Adrenal gland (tissue), 9 donors: ENCODE measurements at regions not wholly inside any gene's neighbourhood (a gene's known extent, or its start where the extent isn't known, plus 50 kb on each side); places are given as distances from the start of the nearest gene placed in this dataset.

Experiments
- DNase-seq, 7 donors: peaks; one replicate each; pipeline ENCODE4 v3.0.0-alpha.2; 2019 to 2020
- H3K27ac ChIP-seq, 5 donors: fragments of 200-600 bp; sonication (generic) in 4 of 5; 1 replicate in 3 of 5; 2 replicates in 2 of 5; pipeline versions ENCODE4 v1.5.1 to v1.8.0; 2016 to 2020; ENCODE audit warnings: mild to moderate bottlenecking in 1 of 5
- H3K27me3 ChIP-seq: fragments of 200-600 bp; 2 replicates; pipeline ENCODE4 v1.8.0; 2021
- H3K36me3 ChIP-seq, 2 donors: fragments of 200-600 bp; replicated peaks in 1 of 2; 1 replicate in 1 of 2; 2 replicates in 1 of 2; pipeline versions ENCODE4 v1.5.1 to v1.8.0; 2018 to 2022
- H3K4me1 ChIP-seq, 2 donors: fragments of 200-600 bp; replicated peaks in 1 of 2; 1 replicate in 1 of 2; 2 replicates in 1 of 2; pipeline versions ENCODE4 v1.5.1 to v1.8.0; 2018 to 2021
- H3K4me3 ChIP-seq, 4 donors: fragments of 200-600 bp; sonication (generic) in 3 of 4; one replicate each; pipeline ENCODE4 v1.5.1; 2016 to 2018
- H3K9me3 ChIP-seq, 3 donors: fragments of 200-600 bp; sonication (generic) in 1 of 3; replicated peaks in 1 of 3; 1 replicate in 2 of 3; 2 replicates in 1 of 3; pipeline versions ENCODE4 v1.5.1 to v1.8.0; 2016 to 2021
- POLR2A ChIP-seq, 2 donors: fragments of 450-650 bp; IDR thresholded peaks; one replicate each; pipeline ENCODE4 v1.6.1; 2017; ENCODE audit warnings: antibody characterized with exemption in 2 of 2, mild to moderate bottlenecking in 2 of 2, moderate library complexity in 1 of 2
- WGBS, 4 donors: extraction: QIAGEN DNeasy Blood & Tissue Kit in 2 of 4; methylation state at CpG; one replicate each; pipeline versions ENCODE4 v1.1.5 to v1.1.7; 2013 to 2017; 5-methylcytosine and 5-hydroxymethylcytosine counted together
- intact Hi-C, 2 donors: fragments of 100-400 bp; cut with DNase I; formaldehyde crosslinking; loops; one replicate each; pipeline versions ENCODE4 v1.14.1 to v1.15.0; 2022 to 2023
- TF ChIP-seq, protein P1 (sequence below), 6 experiments: fragments of 450-650 bp in 4 of 6; fragments of 200-600 bp in 2 of 6; sonication (generic) in 1 of 6; IDR thresholded peaks; 1 replicate in 5 of 6; 2 replicates in 1 of 6; pipeline versions ENCODE4 v1.5.1 to v1.8.0; 2016 to 2021; ENCODE audit warnings: antibody characterized with exemption in 6 of 6, mild to moderate bottlenecking in 2 of 6, moderate library complexity in 1 of 6
- donor health status: healthy with polysubstance abuse.
- donor health status: Bipolar disorder and iron deficiency.
- donor health status: DM: yes; HTN: yes; CAD: no.
- donor health status: DM: no; HTN: no; CAD: no.
- donor health status: DM: no; HTN: no; CAD: no.

DNA sequence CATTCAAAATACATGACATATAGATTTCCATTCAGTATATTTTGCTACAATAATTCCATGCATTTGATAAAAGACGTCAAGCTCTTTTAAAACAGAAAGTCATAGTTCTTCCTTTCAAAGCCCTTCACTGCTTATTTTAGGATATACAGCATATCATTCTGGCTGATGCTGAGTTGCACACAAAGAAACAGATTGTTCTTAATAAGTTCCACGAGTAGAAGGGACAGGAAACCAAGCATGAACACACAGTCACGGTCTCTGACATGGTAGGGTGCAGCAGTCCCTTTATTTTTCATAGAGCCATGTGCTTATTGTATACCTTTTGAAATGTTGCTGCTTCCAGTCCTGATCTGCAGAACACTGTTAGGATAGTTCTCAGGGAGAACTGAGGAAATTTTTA is 85.4 kb downstream of the MAGEB10 start:
- Histone ChIP-seq H3K27ac (no peak overlapping the region), H3K9me3 (no peaks in the 10 kb centered on the region), H3K4me1 (no peaks in the 10 kb centered on the region), H3K36me3 (no peaks in the 10 kb centered on the region), H3K4me3 (no peak overlapping the region), H3K27me3 (peaks cover 6% of the 10 kb centered on the region)
- no peak for DNase-seq
- no peak for TF ChIP-seq POLR2A (IDR thresholded peaks at IDR 0.05)
- TF ChIP-seq, protein P1, sequence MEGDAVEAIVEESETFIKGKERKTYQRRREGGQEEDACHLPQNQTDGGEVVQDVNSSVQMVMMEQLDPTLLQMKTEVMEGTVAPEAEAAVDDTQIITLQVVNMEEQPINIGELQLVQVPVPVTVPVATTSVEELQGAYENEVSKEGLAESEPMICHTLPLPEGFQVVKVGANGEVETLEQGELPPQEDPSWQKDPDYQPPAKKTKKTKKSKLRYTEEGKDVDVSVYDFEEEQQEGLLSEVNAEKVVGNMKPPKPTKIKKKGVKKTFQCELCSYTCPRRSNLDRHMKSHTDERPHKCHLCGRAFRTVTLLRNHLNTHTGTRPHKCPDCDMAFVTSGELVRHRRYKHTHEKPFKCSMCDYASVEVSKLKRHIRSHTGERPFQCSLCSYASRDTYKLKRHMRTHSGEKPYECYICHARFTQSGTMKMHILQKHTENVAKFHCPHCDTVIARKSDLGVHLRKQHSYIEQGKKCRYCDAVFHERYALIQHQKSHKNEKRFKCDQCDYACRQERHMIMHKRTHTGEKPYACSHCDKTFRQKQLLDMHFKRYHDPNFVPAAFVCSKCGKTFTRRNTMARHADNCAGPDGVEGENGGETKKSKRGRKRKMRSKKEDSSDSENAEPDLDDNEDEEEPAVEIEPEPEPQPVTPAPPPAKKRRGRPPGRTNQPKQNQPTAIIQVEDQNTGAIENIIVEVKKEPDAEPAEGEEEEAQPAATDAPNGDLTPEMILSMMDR (IDR thresholded peaks at IDR 0.05), result no peak
- 28 to 55% (median 51%) methylated on average over 2 to 3 of the region's 3 CpGs for WGBS, 4 donors
- intact Hi-C loops, result no loop called here

DNA sequence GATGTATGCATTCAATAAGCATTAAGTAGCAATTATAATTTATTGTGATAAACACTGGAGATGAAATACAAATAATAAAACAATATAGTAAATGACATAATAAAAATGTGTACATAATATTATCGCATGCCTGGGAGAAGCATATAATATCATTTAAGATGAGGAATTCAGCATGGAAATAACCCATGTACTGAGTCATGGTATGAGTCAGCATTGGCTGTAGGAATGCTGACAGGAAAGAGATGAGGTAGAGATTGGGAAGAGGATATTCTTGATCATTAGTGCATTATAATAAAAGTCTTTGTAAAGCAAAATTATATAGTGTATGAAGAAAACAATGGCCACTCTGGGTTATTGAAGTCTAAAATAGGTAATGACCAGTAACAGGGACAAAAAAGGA is 82.8 kb downstream of the MAGEB10 start:
- intact Hi-C loops, result no loop called here
- H3K9me3 ChIP-seq, result no peaks in the 10 kb centered on the region
- no peaks in the 10 kb centered on the region for H3K4me1 ChIP-seq
- 71 to 84% (median 79%) methylated on average over 1 of the region's 1 CpG for WGBS, 4 donors
- no peak overlapping the region for H3K27ac ChIP-seq
- H3K4me3 ChIP-seq, result no peak overlapping the region
- H3K36me3 ChIP-seq, result no peaks in the 10 kb centered on the region
- peaks cover 6% of the 10 kb centered on the region for H3K27me3 ChIP-seq
- DNase-seq, result no peak
- TF ChIP-seq POLR2A (IDR thresholded peaks at IDR 0.05), result no peak
- TF ChIP-seq, protein P1 (IDR thresholded peaks at IDR 0.05), result no peak

DNA sequence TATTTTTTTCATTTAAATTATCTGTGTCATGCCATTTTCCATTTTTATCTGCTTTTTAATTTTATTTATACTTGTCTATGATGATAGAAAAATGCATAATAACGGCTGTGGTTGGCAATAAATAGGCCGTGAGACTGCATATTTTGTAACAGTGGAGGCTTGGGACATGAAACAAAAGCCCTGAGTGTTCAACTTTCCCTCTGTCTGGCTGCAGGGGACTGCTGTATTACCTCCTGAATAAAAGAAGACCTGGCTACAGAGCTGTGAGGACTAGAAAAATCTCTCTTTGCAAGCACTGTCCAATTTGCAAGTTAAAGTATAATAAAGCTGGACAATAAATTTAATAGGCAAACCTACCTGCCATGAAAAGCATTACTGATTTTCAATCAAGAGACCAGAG is 82.1 kb downstream of the MAGEB10 start:
- H3K9me3 ChIP-seq, result no peaks in the 10 kb centered on the region

DNA sequence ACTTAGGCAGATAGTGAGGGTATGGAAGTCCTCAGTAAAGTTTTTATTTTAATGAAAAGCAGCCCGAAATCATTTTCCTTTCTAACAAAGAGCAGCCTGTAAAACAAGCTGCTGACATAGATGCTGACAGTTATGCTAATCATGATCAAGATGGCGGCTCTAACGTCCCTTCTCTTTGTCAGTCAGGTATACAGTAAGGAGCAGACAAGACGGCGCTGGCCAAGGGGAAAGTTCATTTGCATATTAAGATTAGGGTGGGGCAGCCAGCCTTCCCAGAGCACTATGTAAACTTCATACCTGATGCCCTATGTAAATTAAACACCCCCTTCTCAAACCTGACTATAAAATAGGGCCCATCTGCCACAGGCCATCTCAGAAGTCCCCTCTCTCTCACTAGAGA is 76.9 kb downstream of the MAGEB10 start:
- WGBS, 4 donors, result 50 to 83% (median 65%) methylated on average over 5 of the region's 5 CpGs
- DNase-seq, result no peak

More for the DNA sequence above, 82.1 kb downstream of the MAGEB10 start:
- H3K27me3 ChIP-seq, result peaks cover 6% of the 10 kb centered on the region
- 34 to 62% (median 39%) methylated on average over 2 of the region's 2 CpGs for WGBS, 4 donors
- intact Hi-C loops, result no loop called here
- no peak for DNase-seq
- no peak overlapping the region for H3K4me3 ChIP-seq
- H3K36me3 ChIP-seq, result no peaks in the 10 kb centered on the region
- no peaks in the 10 kb centered on the region for H3K4me1 ChIP-seq
- H3K27ac ChIP-seq, result no peak overlapping the region
- TF ChIP-seq POLR2A (IDR thresholded peaks at IDR 0.05), result no peak
- TF ChIP-seq, protein P1 (IDR thresholded peaks at IDR 0.05), result no peak

More for the DNA sequence above, 76.9 kb downstream of the MAGEB10 start:
- Histone ChIP-seq H3K27ac (no peak overlapping the region), H3K9me3 (no peaks in the 10 kb centered on the region), H3K36me3 (no peaks in the 10 kb centered on the region), H3K4me1 (no peaks in the 10 kb centered on the region), H3K4me3 (no peak overlapping the region), H3K27me3 (no peaks in the 10 kb centered on the region)
- intact Hi-C loops, result no loop called here
- TF ChIP-seq, protein P1 (IDR thresholded peaks at IDR 0.05), result no peak
- TF ChIP-seq POLR2A (IDR thresholded peaks at IDR 0.05), result no peak
